GM12878 (cell line): ENCODE measurements at regions not wholly inside any gene's neighbourhood (a gene's known extent, or its start where the extent isn't known, plus 50 kb on each side); places are given as distances from the start of the nearest gene placed in this dataset.

Experiments used
- ATAC-seq: fragments of 200-7000 bp; cut with Tn5 transposase; 3 replicates; pipeline ENCODE4 v1.9.1; 2020; ENCODE audit warnings: mild to moderate bottlenecking, moderate library complexity
- BruUV-seq: library from RNA; stranded (reverse); fragments of 400-500 nt; replicated peaks from 2 replicates; lab custom pipeline; 2021; lab: Mats Ljungman, UMichigan
- CTCF ChIA-PET: fragments of 300-600 bp; sonication (Branson Sonifier 250); formaldehyde crosslinking; extraction: SDS; loops from one replicate; lab custom pipeline; 2021; ENCODE audit warnings: inconsistent platforms; lab: Yijun Ruan, JAX
- POLR2A ChIA-PET: fragments of 350-600 bp; formaldehyde crosslinking; extraction: SDS; loops from one replicate; lab custom pipeline; 2021; ENCODE audit warnings: inconsistent platforms; lab: Charles Lee
- RAD21 ChIA-PET: fragments of 300-600 bp; sonication (Branson Sonifier 250); formaldehyde crosslinking; loops from one replicate; lab custom pipeline; 2023; ENCODE audit warnings: antibody characterized with exemption; ENCODE audit not compliant: unreplicated experiment; lab: Charles Lee
- SMC1A ChIA-PET: fragments of 300-600 bp; sonication (Branson Sonifier 250); formaldehyde crosslinking; loops from one replicate; lab custom pipeline; 2023; ENCODE audit not compliant: unreplicated experiment, uncharacterized antibody; lab: Charles Lee
- DNase-seq: peaks from one replicate; pipeline ENCODE4 v3.0.0-alpha.2; 2011; ENCODE audit warnings: low read depth, low spot score
- FAIRE-seq: peaks from 3 replicates; lab custom pipeline; 2011; peaks lifted over from hg19 to GRCh38; lab: Jason Lieb, UNC
- H2AFZ ChIP-seq: 2 replicates; pipeline ENCODE4 v1.6.0; 2011; ENCODE audit warnings: low read depth, low read length, control low read depth; ENCODE audit not compliant: control insufficient read depth
- H3K27ac ChIP-seq: 2 replicates; pipeline ENCODE4 v1.5.1; 2011; ENCODE audit warnings: control low read depth; ENCODE audit not compliant: control insufficient read depth, insufficient read depth
- H3K27me3 ChIP-seq, 2 experiments: replicated peaks in 1 of 2; 2 replicates each; pipeline versions ENCODE4 v1.6.0 to v1.6.1; 2011; ENCODE audit warnings: low read length in 1 of 2; ENCODE audit not compliant: control insufficient read depth in 2 of 2, insufficient read depth in 2 of 2
- H3K36me3 ChIP-seq, 2 experiments: 2 replicates each; pipeline ENCODE4 v1.5.1; 2011; ENCODE audit warnings: low read length in 1 of 2; ENCODE audit not compliant: control insufficient read depth in 2 of 2, insufficient read depth in 2 of 2
- H3K4me1 ChIP-seq: 2 replicates; pipeline ENCODE4 v1.6.1; 2011; ENCODE audit warnings: mild to moderate bottlenecking, low read length, moderate library complexity, mixed read lengths; ENCODE audit not compliant: control insufficient read depth, insufficient read depth
- H3K4me2 ChIP-seq: 2 replicates; pipeline ENCODE4 v1.6.0; 2011; ENCODE audit warnings: control low read depth; ENCODE audit not compliant: control insufficient read depth, insufficient read depth
- H3K4me3 ChIP-seq: fragments of 200-600 bp; sonication (generic); 2 replicates; pipeline ENCODE4 v1.5.1; 2016
- H3K79me2 ChIP-seq: 2 replicates; pipeline ENCODE4 v1.6.0; 2011; ENCODE audit warnings: low read length; ENCODE audit not compliant: control insufficient read depth, insufficient read depth
- H3K9ac ChIP-seq: 2 replicates; pipeline ENCODE4 v1.8.0; 2011; ENCODE audit warnings: low read length, control low read depth, mixed read lengths; ENCODE audit not compliant: control insufficient read depth, insufficient read depth
- H3K9me3 ChIP-seq: replicated peaks from 3 replicates; pipeline ENCODE4 v1.5.1; 2011; ENCODE audit warnings: mild to moderate bottlenecking, low read length; ENCODE audit not compliant: control insufficient read depth, insufficient read depth
- H4K20me1 ChIP-seq: 2 replicates; pipeline ENCODE4 v1.6.0; 2011; ENCODE audit not compliant: control insufficient read depth, insufficient read depth
- CEBPB ChIP-seq, 2 experiments: fragments of 150-350 bp in 1 of 2; IDR thresholded peaks; 2 replicates each; pipeline ENCODE4 v1.6.1; 2012 to 2014; ENCODE audit warnings: low read depth in 2 of 2, low read length in 2 of 2, borderline replicate concordance in 1 of 2, inconsistent platforms in 1 of 2
- CHD2 ChIP-seq: IDR thresholded peaks from 2 replicates; pipeline ENCODE4 v1.6.1; 2011; ENCODE audit warnings: low read depth, low read length, improper control_type of control experiment, borderline replicate concordance
- CHD4 ChIP-seq: fragments of 200-600 bp; sonication (generic); IDR thresholded peaks from 2 replicates; pipeline ENCODE4 v1.6.1; 2016; ENCODE audit warnings: mild to moderate bottlenecking
- GABPA ChIP-seq: IDR thresholded peaks from 2 replicates; pipeline ENCODE4 v1.6.1; 2014; ENCODE audit warnings: antibody characterized with exemption, low read depth, mild to moderate bottlenecking, inconsistent platforms
- IRF3 ChIP-seq: fragments of 450-650 bp; IDR thresholded peaks from 2 replicates; pipeline ENCODE4 v1.6.1; 2014; ENCODE audit warnings: mild to moderate bottlenecking
- IRF5 ChIP-seq: fragments of 450-650 bp; IDR thresholded peaks from 2 replicates; pipeline ENCODE4 v1.6.1; 2017; ENCODE audit warnings: borderline replicate concordance
- MEF2A ChIP-seq: IDR thresholded peaks from 2 replicates; pipeline ENCODE4 v1.6.1; 2011; ENCODE audit warnings: low read depth, mild to moderate bottlenecking, low read length, moderate library complexity; ENCODE audit not compliant: insufficient read depth
- MEF2B ChIP-seq: fragments of 450-650 bp; IDR thresholded peaks from 2 replicates; pipeline ENCODE4 v1.6.1; 2018; ENCODE audit warnings: mild to moderate bottlenecking, moderate library complexity; ENCODE audit not compliant: partially characterized antibody, poor library complexity, severe bottlenecking
- NFXL1 ChIP-seq: fragments of 450-650 bp; IDR thresholded peaks from 2 replicates; pipeline ENCODE4 v1.6.1; 2017; ENCODE audit warnings: antibody characterized with exemption, mild to moderate bottlenecking, borderline replicate concordance
- STAT1 ChIP-seq: fragments of 450-650 bp; conservative IDR thresholded peaks from 2 replicates; pipeline ENCODE4 v1.6.1; 2014; ENCODE audit warnings: antibody characterized with exemption, mild to moderate bottlenecking
- TCF3 ChIP-seq: IDR thresholded peaks from 2 replicates; pipeline ENCODE4 v1.6.1; 2012; ENCODE audit warnings: low read depth, mild to moderate bottlenecking, low read length, borderline replicate concordance; ENCODE audit not compliant: insufficient read depth
- ZBED1 ChIP-seq: IDR thresholded peaks from 2 replicates; pipeline ENCODE4 v1.6.1; 2016; ENCODE audit warnings: borderline replicate concordance
- WGBS: methylation state at CpG from one replicate; pipeline ENCODE4 v1.1.6; 2016; ENCODE audit warnings: low lambda C conversion rate; ENCODE audit not compliant: insufficient replicate concordance, insufficient coverage; ENCODE audit errors: missing lambda C conversion rate; 5-methylcytosine and 5-hydroxymethylcytosine counted together
- in situ Hi-C: fragments of 300-500 bp; cut with MboI; formaldehyde crosslinking; loops from 9 replicates; pipeline ENCODE4 v1.14.3; 2018; ENCODE audit warnings: mixed read lengths
- intact Hi-C: fragments of 100-400 bp; cut with micrococcal nuclease; formaldehyde crosslinking; loops from one replicate; pipeline ENCODE4 v1.14.2; 2022; ENCODE audit not compliant: unreplicated experiment
- TF ChIP-seq, protein P1 (sequence below): IDR thresholded peaks from 2 replicates; pipeline ENCODE4 v1.6.1; 2011; ENCODE audit warnings: low read depth, low read length, improper control_type of control experiment, borderline replicate concordance
- TF ChIP-seq, protein P2 (sequence below): fragments of 450-650 bp; IDR thresholded peaks from 2 replicates; pipeline ENCODE4 v1.6.1; 2018; ENCODE audit warnings: borderline replicate concordance, mild to moderate bottlenecking; ENCODE audit not compliant: partially characterized antibody
- TF ChIP-seq, protein P3 (sequence below): fragments of 450-650 bp; IDR thresholded peaks from 2 replicates; pipeline ENCODE4 v1.6.1; 2017; ENCODE audit warnings: mild to moderate bottlenecking, moderate library complexity

GRCh38 chr3:181582619-181583018, 129.1 kb upstream of the SOX2 start:
- H3K4me1 ChIP-seq, result no peaks in the 10 kb centered on the region
- H3K27me3 ChIP-seq, result no peaks in the 10 kb centered on the region
- intact Hi-C loops (no loop called here), in situ Hi-C loops (no loop called here)
- CTCF ChIA-PET, result interaction anchor here (0.6 kb wide), 1 partner anchor 37 kb away, joined by 3 read pairs; no protein-coding TSS in a partner anchor
- H2AFZ ChIP-seq, result no peak overlapping the region
- no peaks in the 10 kb centered on the region for H3K9me3 ChIP-seq
- no peaks in the 10 kb centered on the region for H3K79me2 ChIP-seq
- H3K4me2 ChIP-seq, result no peak overlapping the region
- FAIRE-seq (no peak), DNase-seq (no peak), ATAC-seq (no peak)
- no peak overlapping the region for H3K4me3 ChIP-seq
- no peaks in the 10 kb centered on the region for H4K20me1 ChIP-seq
- SMC1A ChIA-PET, result no interaction called here
- H3K36me3 ChIP-seq, result no peaks in the 10 kb centered on the region
- RAD21 ChIA-PET, result no interaction called here
- no peak overlapping the region for H3K9ac ChIP-seq
- POLR2A ChIA-PET, result no interaction called here
- no peak overlapping the region for H3K27ac ChIP-seq
- BruUV-seq, result no TSS peak
- 42% methylated on average over 6 of the region's 8 CpGs for WGBS
- no peak for TF ChIP-seq IRF3
- no peak for TF ChIP-seq MEF2B
- TF ChIP-seq CHD4, result no peak
- no peak for TF ChIP-seq MEF2A
- TF ChIP-seq, protein P1, sequence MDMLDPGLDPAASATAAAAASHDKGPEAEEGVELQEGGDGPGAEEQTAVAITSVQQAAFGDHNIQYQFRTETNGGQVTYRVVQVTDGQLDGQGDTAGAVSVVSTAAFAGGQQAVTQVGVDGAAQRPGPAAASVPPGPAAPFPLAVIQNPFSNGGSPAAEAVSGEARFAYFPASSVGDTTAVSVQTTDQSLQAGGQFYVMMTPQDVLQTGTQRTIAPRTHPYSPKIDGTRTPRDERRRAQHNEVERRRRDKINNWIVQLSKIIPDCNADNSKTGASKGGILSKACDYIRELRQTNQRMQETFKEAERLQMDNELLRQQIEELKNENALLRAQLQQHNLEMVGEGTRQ, result no peak
- no peak for TF ChIP-seq GABPA
- no peak for TF ChIP-seq IRF5
- no peak for TF ChIP-seq CEBPB (IDR thresholded peaks at IDR 0.05; ENCODE audit: borderline replicate concordance in 1 of 2, low read depth in 2 of 2, low read length in 2 of 2)
- no peak for TF ChIP-seq CHD2
- TF ChIP-seq STAT1, result no peak
- no peak for TF ChIP-seq TCF3
- no peak for TF ChIP-seq NFXL1
- TF ChIP-seq ZBED1, result no peak
- TF ChIP-seq, protein P2, sequence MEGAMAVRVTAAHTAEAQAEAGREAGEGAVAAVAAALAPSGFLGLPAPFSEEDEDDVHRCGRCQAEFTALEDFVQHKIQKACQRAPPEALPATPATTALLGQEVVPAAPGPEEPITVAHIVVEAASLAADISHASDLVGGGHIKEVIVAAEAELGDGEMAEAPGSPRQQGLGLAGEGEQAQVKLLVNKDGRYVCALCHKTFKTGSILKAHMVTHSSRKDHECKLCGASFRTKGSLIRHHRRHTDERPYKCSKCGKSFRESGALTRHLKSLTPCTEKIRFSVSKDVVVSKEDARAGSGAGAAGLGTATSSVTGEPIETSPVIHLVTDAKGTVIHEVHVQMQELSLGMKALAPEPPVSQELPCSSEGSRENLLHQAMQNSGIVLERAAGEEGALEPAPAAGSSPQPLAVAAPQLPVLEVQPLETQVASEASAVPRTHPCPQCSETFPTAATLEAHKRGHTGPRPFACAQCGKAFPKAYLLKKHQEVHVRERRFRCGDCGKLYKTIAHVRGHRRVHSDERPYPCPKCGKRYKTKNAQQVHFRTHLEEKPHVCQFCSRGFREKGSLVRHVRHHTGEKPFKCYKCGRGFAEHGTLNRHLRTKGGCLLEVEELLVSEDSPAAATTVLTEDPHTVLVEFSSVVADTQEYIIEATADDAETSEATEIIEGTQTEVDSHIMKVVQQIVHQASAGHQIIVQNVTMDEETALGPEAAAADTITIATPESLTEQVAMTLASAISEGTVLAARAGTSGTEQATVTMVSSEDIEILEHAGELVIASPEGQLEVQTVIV, result no peak
- TF ChIP-seq, protein P3, sequence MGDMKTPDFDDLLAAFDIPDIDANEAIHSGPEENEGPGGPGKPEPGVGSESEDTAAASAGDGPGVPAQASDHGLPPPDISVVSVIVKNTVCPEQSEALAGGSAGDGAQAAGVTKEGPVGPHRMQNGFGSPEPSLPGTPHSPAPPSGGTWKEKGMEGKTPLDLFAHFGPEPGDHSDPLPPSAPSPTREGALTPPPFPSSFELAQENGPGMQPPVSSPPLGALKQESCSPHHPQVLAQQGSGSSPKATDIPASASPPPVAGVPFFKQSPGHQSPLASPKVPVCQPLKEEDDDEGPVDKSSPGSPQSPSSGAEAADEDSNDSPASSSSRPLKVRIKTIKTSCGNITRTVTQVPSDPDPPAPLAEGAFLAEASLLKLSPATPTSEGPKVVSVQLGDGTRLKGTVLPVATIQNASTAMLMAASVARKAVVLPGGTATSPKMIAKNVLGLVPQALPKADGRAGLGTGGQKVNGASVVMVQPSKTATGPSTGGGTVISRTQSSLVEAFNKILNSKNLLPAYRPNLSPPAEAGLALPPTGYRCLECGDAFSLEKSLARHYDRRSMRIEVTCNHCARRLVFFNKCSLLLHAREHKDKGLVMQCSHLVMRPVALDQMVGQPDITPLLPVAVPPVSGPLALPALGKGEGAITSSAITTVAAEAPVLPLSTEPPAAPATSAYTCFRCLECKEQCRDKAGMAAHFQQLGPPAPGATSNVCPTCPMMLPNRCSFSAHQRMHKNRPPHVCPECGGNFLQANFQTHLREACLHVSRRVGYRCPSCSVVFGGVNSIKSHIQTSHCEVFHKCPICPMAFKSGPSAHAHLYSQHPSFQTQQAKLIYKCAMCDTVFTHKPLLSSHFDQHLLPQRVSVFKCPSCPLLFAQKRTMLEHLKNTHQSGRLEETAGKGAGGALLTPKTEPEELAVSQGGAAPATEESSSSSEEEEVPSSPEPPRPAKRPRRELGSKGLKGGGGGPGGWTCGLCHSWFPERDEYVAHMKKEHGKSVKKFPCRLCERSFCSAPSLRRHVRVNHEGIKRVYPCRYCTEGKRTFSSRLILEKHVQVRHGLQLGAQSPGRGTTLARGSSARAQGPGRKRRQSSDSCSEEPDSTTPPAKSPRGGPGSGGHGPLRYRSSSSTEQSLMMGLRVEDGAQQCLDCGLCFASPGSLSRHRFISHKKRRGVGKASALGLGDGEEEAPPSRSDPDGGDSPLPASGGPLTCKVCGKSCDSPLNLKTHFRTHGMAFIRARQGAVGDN, result no peak
